ENCODE measurements at regions not wholly inside any gene's neighbourhood (a gene's known extent, or its start where the extent isn't known, plus 50 kb on each side); places are given as distances from the start of the nearest gene placed in this dataset.

GRCh38 chr2:146260551-146260950, 1584.3 kb upstream of the ACVR2A start:
- no peak for TF ChIP-seq CTCF (tag by site-specific recombination; IDR thresholded peaks at IDR 0.05)
- no peak for TF ChIP-seq REPIN1 (tag by site-specific recombination; IDR thresholded peaks at IDR 0.05; ENCODE audit: low read depth)
- TF ChIP-seq ZNF513 (tag by site-specific recombination; IDR thresholded peaks at IDR 0.05): no peak

Data from HEK293 (cell line).